GM18907 (cell line): ENCODE measurements at regions not wholly inside any gene's neighbourhood (a gene's known extent, or its start where the extent isn't known, plus 50 kb on each side); places are given as distances from the start of the nearest gene placed in this dataset.
"Not testable (repeated sequence)": the region's sequence is repeated elsewhere in the genome, so short reads cannot be mapped to it uniquely, and the experiment has no call there.

ENCODE experiments used
- ATAC-seq: cut with Tn5 transposase; IDR thresholded peaks from one replicate; pipeline ENCODE4 v1.9.1; 2021; ENCODE audit warnings: mild to moderate bottlenecking, moderate library complexity; ENCODE audit not compliant: unreplicated experiment

- ATAC-seq, result no peak
Measured at GRCh38 chr12:73185403-73185802, 913.2 kb downstream of the TRHDE start.

GRCh38 chr12:73186272-73186671 lies 914.1 kb downstream of the TRHDE start:
- ATAC-seq, result no peak

GRCh38 chr12:73187765-73188164 lies 915.6 kb downstream of the TRHDE start:
- ATAC-seq, result no peak

GRCh38 chr12:73210548-73211204 lies 938.5 kb downstream of the TRHDE start:
- ATAC-seq, result no peak

DNA sequence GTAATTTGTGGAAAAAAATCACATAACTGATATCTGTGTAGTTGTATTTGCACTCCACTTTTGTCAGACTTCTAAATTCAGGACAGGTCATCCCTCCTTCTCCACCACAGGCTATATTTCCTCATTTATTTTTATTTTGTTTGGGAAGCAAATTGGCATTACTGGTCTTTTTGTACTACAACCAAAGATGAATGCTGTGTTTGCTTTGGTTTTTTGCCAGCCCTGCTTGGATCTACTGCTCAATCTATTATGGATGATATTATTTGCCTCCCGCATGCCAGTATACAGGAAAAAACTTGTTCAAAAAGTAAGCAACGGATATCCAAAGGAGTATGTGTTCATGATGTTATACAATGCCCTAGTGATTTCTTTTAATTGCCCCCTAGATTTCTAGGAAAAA lies 948.8 kb downstream of the TRHDE start:
- no peak for ATAC-seq

DNA sequence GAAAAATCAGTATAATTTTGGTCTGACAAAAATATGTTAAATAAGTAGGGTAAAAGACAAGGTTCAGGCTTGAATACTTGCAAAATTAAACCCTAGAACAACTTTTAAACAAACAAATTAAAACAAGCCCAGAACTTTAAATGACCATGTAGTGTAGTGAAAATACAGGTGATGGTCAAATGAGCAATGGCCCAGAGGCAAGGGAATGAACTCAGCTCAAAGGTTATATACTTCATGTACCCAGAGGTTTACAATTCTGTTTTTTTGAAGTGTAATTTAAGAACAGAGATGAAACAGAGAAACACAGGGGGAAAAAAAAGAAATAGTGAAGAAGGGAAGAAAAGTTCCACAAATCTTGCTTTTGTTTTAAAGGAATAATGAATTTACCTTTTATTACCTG lies 949.2 kb downstream of the TRHDE start:
- no peak for ATAC-seq

GRCh38 chr12:73221836-73222235 lies 949.7 kb downstream of the TRHDE start:
- no peak for ATAC-seq

- ATAC-seq, result no peak
Measured at GRCh38 chr12:73225371-73225937, 953.3 kb downstream of the TRHDE start.

DNA sequence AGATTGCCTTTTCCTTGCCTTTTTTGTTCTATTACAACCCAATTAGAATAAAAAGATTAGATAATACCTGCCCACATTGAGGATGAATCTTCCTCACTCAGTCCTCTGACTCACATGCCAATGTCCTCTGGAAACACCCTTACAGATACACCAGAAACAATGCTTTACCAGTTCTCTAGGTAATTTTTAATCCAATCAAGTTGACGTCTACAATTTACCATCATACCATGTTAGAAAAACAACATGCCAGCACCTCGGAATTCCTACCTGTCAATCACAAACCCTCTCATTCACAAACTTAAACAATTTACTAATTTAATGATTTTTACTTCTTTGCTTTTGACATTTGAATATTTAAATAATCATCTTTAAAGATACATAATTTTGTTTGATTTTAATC lies 953.8 kb downstream of the TRHDE start:
- ATAC-seq, result no peak

GRCh38 chr12:73226593-73226992 lies 954.4 kb downstream of the TRHDE start:
- ATAC-seq, result no peak

DNA sequence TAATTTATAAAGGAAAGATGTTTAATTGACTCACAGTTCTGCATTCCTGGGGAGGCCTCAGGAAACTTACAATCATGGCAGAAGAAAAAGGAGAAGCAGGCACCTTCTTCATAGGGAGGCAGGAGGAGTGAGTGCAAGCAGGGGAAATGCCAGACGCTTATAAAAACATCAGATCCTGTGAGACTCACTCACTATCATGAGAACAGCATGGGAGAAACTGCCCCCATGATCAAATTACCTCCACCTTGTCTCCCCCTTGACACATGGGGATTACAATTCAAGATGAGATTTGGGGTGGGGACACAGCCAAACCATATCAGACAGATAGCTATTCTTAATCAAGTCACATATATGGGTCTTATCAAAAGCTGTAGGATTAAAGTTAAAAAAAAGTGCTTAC lies 956.7 kb downstream of the TRHDE start:
- ATAC-seq, result not testable (repeated sequence)

DNA sequence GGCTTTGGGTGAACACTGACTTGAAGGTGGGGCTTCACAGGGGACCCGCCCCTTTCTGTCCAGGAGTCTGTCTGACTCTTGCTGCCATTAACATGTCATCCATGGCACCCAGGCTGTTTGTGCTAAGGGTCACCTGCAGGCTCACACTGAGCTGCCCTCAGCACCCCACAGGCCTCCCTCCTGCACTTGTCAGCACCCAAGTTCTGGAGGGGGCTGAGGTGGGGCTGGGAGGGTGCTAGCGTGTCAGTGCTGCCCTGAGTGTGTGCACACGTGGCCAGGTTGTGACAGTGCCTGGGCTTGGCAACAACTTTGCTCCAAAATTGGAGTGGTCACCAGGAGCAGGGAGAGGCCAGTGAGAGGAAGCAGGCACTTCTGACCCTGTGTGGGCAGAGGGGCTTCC lies 963.2 kb downstream of the TRHDE start:
- ATAC-seq, result no peak

- no peak for ATAC-seq
Measured at GRCh38 chr12:73240110-73240509, 967.9 kb downstream of the TRHDE start.

- ATAC-seq, result no peak
Measured at GRCh38 chr12:73262788-73263381, 990.7 kb downstream of the TRHDE start.

GRCh38 chr12:73266206-73266605 lies 994.0 kb downstream of the TRHDE start:
- ATAC-seq, result no peak

DNA sequence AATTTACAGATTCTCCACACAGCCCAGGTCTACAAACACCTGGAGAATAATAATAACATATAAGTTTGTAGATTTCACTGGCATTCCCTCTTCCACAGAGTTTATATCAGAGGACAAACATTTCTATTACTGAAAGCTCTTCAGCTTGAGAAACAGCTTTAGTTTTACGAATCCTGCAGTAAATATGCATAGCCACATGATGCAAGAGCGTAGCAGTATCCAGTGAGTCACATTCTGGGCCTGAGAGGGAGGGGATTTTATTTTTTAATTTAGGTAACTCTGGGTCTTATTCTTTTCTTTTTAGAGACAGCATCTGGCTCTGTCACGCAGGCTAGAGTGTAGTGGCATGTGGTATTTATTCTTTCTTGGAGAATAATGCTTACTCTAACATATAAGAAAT lies 1002.8 kb downstream of the TRHDE start:
- no peak for ATAC-seq

GRCh38 chr12:73277971-73278370 lies 1005.8 kb downstream of the TRHDE start:
- ATAC-seq, result no peak

GRCh38 chr12:73301530-73301929 lies 1029.4 kb downstream of the TRHDE start:
- no peak for ATAC-seq

DNA sequence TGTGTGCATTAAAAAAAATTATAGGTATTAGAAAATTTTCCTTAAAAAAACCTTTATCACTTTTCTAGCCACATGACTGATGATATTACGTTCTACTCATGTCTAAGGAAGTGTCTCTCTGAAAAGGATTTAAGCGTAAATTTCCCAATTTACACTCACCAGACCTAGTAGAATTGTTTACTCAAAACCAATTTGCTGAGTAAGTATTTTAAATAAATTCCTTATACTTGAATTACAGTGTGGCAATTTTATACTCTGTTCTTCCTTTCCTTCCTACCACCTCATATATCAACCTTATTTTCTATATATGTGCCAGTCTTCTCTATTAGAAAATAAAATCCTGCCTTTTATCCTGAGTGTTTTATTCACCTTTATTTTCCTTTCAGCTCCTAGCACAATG lies 1035.1 kb downstream of the TRHDE start:
- no peak for ATAC-seq

- ATAC-seq, result no peak
Measured at GRCh38 chr12:73308079-73308478, 1035.9 kb downstream of the TRHDE start.

DNA sequence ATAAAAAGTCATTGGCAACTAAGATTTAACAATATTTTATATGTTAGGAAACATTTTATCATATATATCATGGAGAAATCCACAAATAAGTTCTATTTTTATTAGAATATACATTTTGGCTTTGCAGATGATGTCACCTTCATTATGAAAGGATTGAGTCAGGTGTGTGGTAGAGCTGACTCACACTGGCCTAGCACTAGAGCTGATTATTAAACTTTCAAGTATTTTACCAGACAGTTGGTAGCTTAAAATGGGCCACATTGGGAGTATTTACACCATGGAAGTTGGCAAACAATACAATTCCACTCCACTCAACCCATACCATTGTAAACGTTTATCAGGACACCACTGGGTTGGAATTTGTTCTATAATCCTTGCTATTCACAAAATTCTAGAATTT lies 1036.6 kb downstream of the TRHDE start:
- ATAC-seq, result no peak

DNA sequence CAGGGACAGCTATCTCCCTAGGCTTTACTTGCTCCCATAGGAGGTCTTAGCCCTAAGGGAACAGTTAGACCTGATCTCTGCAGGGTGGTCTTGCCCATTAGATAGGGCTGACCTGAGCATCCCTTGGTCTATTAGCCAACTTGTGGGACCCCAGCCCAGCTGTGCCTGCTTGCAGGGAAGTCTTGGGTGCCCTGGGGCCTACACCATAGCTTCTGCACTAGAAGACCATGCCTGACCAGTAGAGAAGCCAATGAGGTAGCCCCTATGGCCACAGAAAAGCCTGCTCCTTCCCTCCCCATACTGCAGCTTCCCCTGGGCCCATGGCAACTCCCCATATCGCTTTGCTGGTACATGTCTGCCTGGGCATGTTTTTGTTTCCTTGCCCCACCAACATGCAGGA lies 1049.1 kb downstream of the TRHDE start:
- ATAC-seq, result no peak

DNA sequence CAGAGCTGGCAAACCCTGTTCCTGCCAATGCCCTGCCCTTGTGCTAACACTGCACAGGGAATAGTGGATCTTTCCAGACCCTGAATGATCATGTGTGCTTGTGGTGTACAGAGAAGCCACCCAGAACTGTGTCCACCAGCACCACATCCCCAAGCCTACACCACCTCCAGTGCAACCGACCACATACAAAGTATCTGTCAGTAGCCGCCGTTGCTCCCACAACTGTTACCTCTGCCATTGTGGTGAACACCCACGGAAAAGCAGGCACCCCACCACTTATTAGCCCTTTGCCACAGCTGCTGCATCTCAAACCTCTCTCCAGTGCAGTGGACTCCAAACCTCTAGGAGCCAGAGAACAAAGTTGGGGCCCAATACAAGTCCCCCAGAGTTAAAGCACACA lies 1049.6 kb downstream of the TRHDE start:
- no peak for ATAC-seq
